ENCODE measurements at regions not wholly inside any gene's neighbourhood (a gene's known extent, or its start where the extent isn't known, plus 50 kb on each side); places are given as distances from the start of the nearest gene placed in this dataset.

- no peak for DNase-seq (ENCODE audit: low read depth in 6 of 9, low spot score in 9 of 9)
- no peaks in the 10 kb centered on the region for H3K9me3 ChIP-seq (ENCODE audit: control insufficient read depth in 2 of 2, insufficient read depth in 1 of 2, low read length in 1 of 2)
- H3K4me1 ChIP-seq (ENCODE audit: control insufficient read depth in 2 of 2, insufficient read depth in 2 of 2, low read length in 2 of 2), result no peaks in the 10 kb centered on the region
- H3K27me3 ChIP-seq (ENCODE audit: control insufficient read depth in 2 of 2, insufficient read depth in 1 of 2, low read length in 1 of 2), result no peaks in the 10 kb centered on the region
- no peaks in the 10 kb centered on the region for H3K36me3 ChIP-seq (ENCODE audit: control insufficient read depth in 2 of 2, insufficient read depth in 2 of 2, low read length in 1 of 2)
- no peak overlapping the region for H3K27ac ChIP-seq (ENCODE audit: low read depth in 1 of 2, low read length in 1 of 2)
- H3K4me3 ChIP-seq (ENCODE audit: low read length in 2 of 2), result no peak overlapping the region
- 81% methylated on average over 10 of the region's 10 CpGs for WGBS
Observed at GRCh38 chr12:128078301-128078971, 188.5 kb upstream of the TMEM132C start.

GRCh38 chr12:128079446-128079845 is 187.5 kb upstream of the TMEM132C start:
- H3K36me3 ChIP-seq (ENCODE audit: control insufficient read depth in 2 of 2, insufficient read depth in 2 of 2, low read length in 1 of 2), result no peaks in the 10 kb centered on the region
- H3K4me1 ChIP-seq (ENCODE audit: control insufficient read depth in 2 of 2, insufficient read depth in 2 of 2, low read length in 2 of 2), result no peaks in the 10 kb centered on the region
- no peaks in the 10 kb centered on the region for H3K27me3 ChIP-seq (ENCODE audit: control insufficient read depth in 2 of 2, insufficient read depth in 1 of 2, low read length in 1 of 2)
- no peak overlapping the region for H3K27ac ChIP-seq (ENCODE audit: low read depth in 1 of 2, low read length in 1 of 2)
- 93% methylated on average over 8 of the region's 8 CpGs for WGBS
- no peaks in the 10 kb centered on the region for H3K9me3 ChIP-seq (ENCODE audit: control insufficient read depth in 2 of 2, insufficient read depth in 1 of 2, low read length in 1 of 2)
- H3K4me3 ChIP-seq (ENCODE audit: low read length in 2 of 2), result no peak overlapping the region
- DNase-seq (ENCODE audit: low read depth in 6 of 9, low spot score in 9 of 9), result no peak

GRCh38 chr12:128083132-128083729 is 183.7 kb upstream of the TMEM132C start:
- WGBS, result 93% methylated on average over 7 of the region's 7 CpGs

GRCh38 chr12:128088926-128089325 is 178.0 kb upstream of the TMEM132C start:
- Histone ChIP-seq H3K4me1 (ENCODE audit: control insufficient read depth in 2 of 2, insufficient read depth in 2 of 2, low read length in 2 of 2) (no peaks in the 10 kb centered on the region), H3K27me3 (ENCODE audit: control insufficient read depth in 2 of 2, insufficient read depth in 1 of 2, low read length in 1 of 2) (no peaks in the 10 kb centered on the region), H3K27ac (ENCODE audit: low read depth in 1 of 2, low read length in 1 of 2) (no peak overlapping the region), H3K9me3 (ENCODE audit: control insufficient read depth in 2 of 2, insufficient read depth in 1 of 2, low read length in 1 of 2) (no peaks in the 10 kb centered on the region), H3K36me3 (ENCODE audit: control insufficient read depth in 2 of 2, insufficient read depth in 2 of 2, low read length in 1 of 2) (no peaks in the 10 kb centered on the region), H3K4me3 (ENCODE audit: low read length in 2 of 2) (no peak overlapping the region)
- DNase-seq (ENCODE audit: low read depth in 6 of 9, low spot score in 9 of 9), result no peak

More at GRCh38 chr12:128083132-128083729, 183.7 kb upstream of the TMEM132C start:
- DNase-seq (ENCODE audit: low read depth in 6 of 9, low spot score in 9 of 9), result no peak
- Histone ChIP-seq H3K9me3 (ENCODE audit: control insufficient read depth in 2 of 2, insufficient read depth in 1 of 2, low read length in 1 of 2) (no peaks in the 10 kb centered on the region), H3K27ac (ENCODE audit: low read depth in 1 of 2, low read length in 1 of 2) (no peak overlapping the region), H3K36me3 (ENCODE audit: control insufficient read depth in 2 of 2, insufficient read depth in 2 of 2, low read length in 1 of 2) (no peaks in the 10 kb centered on the region), H3K4me1 (ENCODE audit: control insufficient read depth in 2 of 2, insufficient read depth in 2 of 2, low read length in 2 of 2) (no peaks in the 10 kb centered on the region), H3K4me3 (ENCODE audit: low read length in 2 of 2) (no peak overlapping the region), H3K27me3 (ENCODE audit: control insufficient read depth in 2 of 2, insufficient read depth in 1 of 2, low read length in 1 of 2) (no peaks in the 10 kb centered on the region)

- Histone ChIP-seq H3K4me1 (ENCODE audit: control insufficient read depth in 2 of 2, insufficient read depth in 2 of 2, low read length in 2 of 2) (no peaks in the 10 kb centered on the region), H3K4me3 (ENCODE audit: low read length in 2 of 2) (no peak overlapping the region), H3K27ac (ENCODE audit: low read depth in 1 of 2, low read length in 1 of 2) (no peak overlapping the region), H3K9me3 (ENCODE audit: control insufficient read depth in 2 of 2, insufficient read depth in 1 of 2, low read length in 1 of 2) (no peaks in the 10 kb centered on the region), H3K27me3 (ENCODE audit: control insufficient read depth in 2 of 2, insufficient read depth in 1 of 2, low read length in 1 of 2) (no peaks in the 10 kb centered on the region), H3K36me3 (ENCODE audit: control insufficient read depth in 2 of 2, insufficient read depth in 2 of 2, low read length in 1 of 2) (no peaks in the 10 kb centered on the region)
- DNase-seq (ENCODE audit: low read depth in 6 of 9, low spot score in 9 of 9), result no peak
- WGBS, result 94% methylated on average over 6 of the region's 6 CpGs
Observed at GRCh38 chr12:128089961-128090360, 177.0 kb upstream of the TMEM132C start.

- WGBS, result 81% methylated on average over 13 of the region's 13 CpGs
- Histone ChIP-seq H3K27ac (ENCODE audit: low read depth in 1 of 2, low read length in 1 of 2) (no peak overlapping the region), H3K27me3 (ENCODE audit: control insufficient read depth in 2 of 2, insufficient read depth in 1 of 2, low read length in 1 of 2) (no peaks in the 10 kb centered on the region), H3K4me3 (ENCODE audit: low read length in 2 of 2) (no peak overlapping the region), H3K9me3 (ENCODE audit: control insufficient read depth in 2 of 2, insufficient read depth in 1 of 2, low read length in 1 of 2) (no peaks in the 10 kb centered on the region), H3K4me1 (ENCODE audit: control insufficient read depth in 2 of 2, insufficient read depth in 2 of 2, low read length in 2 of 2) (no peaks in the 10 kb centered on the region), H3K36me3 (ENCODE audit: control insufficient read depth in 2 of 2, insufficient read depth in 2 of 2, low read length in 1 of 2) (no peaks in the 10 kb centered on the region)
- no peak for DNase-seq (ENCODE audit: low read depth in 6 of 9, low spot score in 9 of 9)
Observed at GRCh38 chr12:128091101-128091720, 175.8 kb upstream of the TMEM132C start.

- no peaks in the 10 kb centered on the region for H3K9me3 ChIP-seq (ENCODE audit: control insufficient read depth in 2 of 2, insufficient read depth in 1 of 2, low read length in 1 of 2)
- no peak overlapping the region for H3K27ac ChIP-seq (ENCODE audit: low read depth in 1 of 2, low read length in 1 of 2)
- H3K4me3 ChIP-seq (ENCODE audit: low read length in 2 of 2), result no peak overlapping the region
- DNase-seq (ENCODE audit: low read depth in 6 of 9, low spot score in 9 of 9), result no peak
- 72% methylated on average over 9 of the region's 9 CpGs for WGBS
- H3K36me3 ChIP-seq (ENCODE audit: control insufficient read depth in 2 of 2, insufficient read depth in 2 of 2, low read length in 1 of 2), result no peaks in the 10 kb centered on the region
- no peaks in the 10 kb centered on the region for H3K27me3 ChIP-seq (ENCODE audit: control insufficient read depth in 2 of 2, insufficient read depth in 1 of 2, low read length in 1 of 2)
- H3K4me1 ChIP-seq (ENCODE audit: control insufficient read depth in 2 of 2, insufficient read depth in 2 of 2, low read length in 2 of 2), result no peaks in the 10 kb centered on the region
Observed at GRCh38 chr12:128091951-128092382, 175.0 kb upstream of the TMEM132C start.

- WGBS, result 92% methylated on average over 7 of the region's 7 CpGs
- Histone ChIP-seq H3K4me1 (ENCODE audit: control insufficient read depth in 2 of 2, insufficient read depth in 2 of 2, low read length in 2 of 2) (no peaks in the 10 kb centered on the region), H3K9me3 (ENCODE audit: control insufficient read depth in 2 of 2, insufficient read depth in 1 of 2, low read length in 1 of 2) (no peaks in the 10 kb centered on the region), H3K27me3 (ENCODE audit: control insufficient read depth in 2 of 2, insufficient read depth in 1 of 2, low read length in 1 of 2) (no peaks in the 10 kb centered on the region), H3K4me3 (ENCODE audit: low read length in 2 of 2) (no peak overlapping the region), H3K27ac (ENCODE audit: low read depth in 1 of 2, low read length in 1 of 2) (no peak overlapping the region), H3K36me3 (ENCODE audit: control insufficient read depth in 2 of 2, insufficient read depth in 2 of 2, low read length in 1 of 2) (no peaks in the 10 kb centered on the region)
- no peak for DNase-seq (ENCODE audit: low read depth in 6 of 9, low spot score in 9 of 9)
Observed at GRCh38 chr12:128098730-128099129, 168.2 kb upstream of the TMEM132C start.

GRCh38 chr12:128103152-128103551 is 163.8 kb upstream of the TMEM132C start:
- Histone ChIP-seq H3K9me3 (ENCODE audit: control insufficient read depth in 2 of 2, insufficient read depth in 1 of 2, low read length in 1 of 2) (no peaks in the 10 kb centered on the region), H3K4me1 (ENCODE audit: control insufficient read depth in 2 of 2, insufficient read depth in 2 of 2, low read length in 2 of 2) (no peaks in the 10 kb centered on the region), H3K4me3 (ENCODE audit: low read length in 2 of 2) (no peak overlapping the region), H3K27ac (ENCODE audit: low read depth in 1 of 2, low read length in 1 of 2) (no peak overlapping the region), H3K36me3 (ENCODE audit: control insufficient read depth in 2 of 2, insufficient read depth in 2 of 2, low read length in 1 of 2) (no peaks in the 10 kb centered on the region), H3K27me3 (ENCODE audit: control insufficient read depth in 2 of 2, insufficient read depth in 1 of 2, low read length in 1 of 2) (no peaks in the 10 kb centered on the region)
- WGBS, result 81% methylated on average over 6 of the region's 6 CpGs
- DNase-seq (ENCODE audit: low read depth in 6 of 9, low spot score in 9 of 9), result no peak
